ENCODE measurements at regions not wholly inside any gene's neighbourhood (a gene's known extent, or its start where the extent isn't known, plus 50 kb on each side); places are given as distances from the start of the nearest gene placed in this dataset.

DNA sequence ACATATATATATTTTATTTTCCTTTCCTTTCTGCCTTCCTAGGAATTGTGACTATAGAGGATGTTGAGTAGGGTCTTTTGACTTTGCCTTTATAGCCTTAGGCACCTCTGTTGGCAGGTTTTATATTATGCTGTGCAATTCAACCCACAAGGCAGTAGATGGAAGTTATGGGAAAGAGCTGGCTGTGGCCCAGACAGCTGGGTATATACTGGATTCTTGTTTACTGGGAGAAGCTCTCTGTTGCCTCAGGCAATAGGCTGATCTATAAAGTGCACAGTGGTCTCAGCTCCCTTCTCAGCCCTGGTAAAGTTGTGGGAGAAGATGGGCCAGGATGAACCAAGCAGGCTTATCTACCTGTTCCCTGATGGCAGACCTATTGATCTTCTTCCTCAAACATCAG lies 342.0 kb downstream of the GBA3 start:
- TF ChIP-seq, protein P1, sequence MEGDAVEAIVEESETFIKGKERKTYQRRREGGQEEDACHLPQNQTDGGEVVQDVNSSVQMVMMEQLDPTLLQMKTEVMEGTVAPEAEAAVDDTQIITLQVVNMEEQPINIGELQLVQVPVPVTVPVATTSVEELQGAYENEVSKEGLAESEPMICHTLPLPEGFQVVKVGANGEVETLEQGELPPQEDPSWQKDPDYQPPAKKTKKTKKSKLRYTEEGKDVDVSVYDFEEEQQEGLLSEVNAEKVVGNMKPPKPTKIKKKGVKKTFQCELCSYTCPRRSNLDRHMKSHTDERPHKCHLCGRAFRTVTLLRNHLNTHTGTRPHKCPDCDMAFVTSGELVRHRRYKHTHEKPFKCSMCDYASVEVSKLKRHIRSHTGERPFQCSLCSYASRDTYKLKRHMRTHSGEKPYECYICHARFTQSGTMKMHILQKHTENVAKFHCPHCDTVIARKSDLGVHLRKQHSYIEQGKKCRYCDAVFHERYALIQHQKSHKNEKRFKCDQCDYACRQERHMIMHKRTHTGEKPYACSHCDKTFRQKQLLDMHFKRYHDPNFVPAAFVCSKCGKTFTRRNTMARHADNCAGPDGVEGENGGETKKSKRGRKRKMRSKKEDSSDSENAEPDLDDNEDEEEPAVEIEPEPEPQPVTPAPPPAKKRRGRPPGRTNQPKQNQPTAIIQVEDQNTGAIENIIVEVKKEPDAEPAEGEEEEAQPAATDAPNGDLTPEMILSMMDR (IDR thresholded peaks at IDR 0.05) = no peak
- TF ChIP-seq POLR2A (IDR thresholded peaks at IDR 0.05) = no peak

All from uterus (tissue), 2 donors.